Kidney (tissue), 13 donors: ENCODE measurements at regions not wholly inside any gene's neighbourhood (a gene's known extent, or its start where the extent isn't known, plus 50 kb on each side); places are given as distances from the start of the nearest gene placed in this dataset.

Experiments used
- DNase-seq, 5 donors: peaks; one replicate each; pipeline ENCODE4 v3.0.0-alpha.2; 2013 to 2020
- FAIRE-seq: peaks from 2 replicates; lab custom pipeline; 2012; peaks lifted over from hg19 to GRCh38; lab: Jason Lieb, UNC
- H3K27ac ChIP-seq, 2 donors: one replicate each; pipeline ENCODE4 v1.7.0; 2013; ENCODE audit warnings: low read depth in 2 of 2, low read length in 2 of 2, inconsistent platforms in 1 of 2
- H3K27me3 ChIP-seq: one replicate; pipeline ENCODE4 v1.7.1; 2013; ENCODE audit warnings: low read length, inconsistent platforms; ENCODE audit not compliant: control insufficient read depth, insufficient read depth
- H3K36me3 ChIP-seq, 3 donors: one replicate each; pipeline versions ENCODE4 v1.7.0 to v1.7.1; 2013; ENCODE audit warnings: low read length in 3 of 3, control low read depth in 1 of 3, inconsistent platforms in 1 of 3; ENCODE audit not compliant: insufficient read depth in 3 of 3, control insufficient read depth in 2 of 3
- H3K4me1 ChIP-seq, 3 donors: one replicate each; pipeline versions ENCODE4 v1.7.0 to v1.7.1; 2013; ENCODE audit warnings: low read length in 3 of 3, inconsistent platforms in 1 of 3, low read depth in 1 of 3; ENCODE audit not compliant: control insufficient read depth in 2 of 3, insufficient read depth in 2 of 3
- H3K4me3 ChIP-seq, 3 donors: one replicate each; pipeline versions ENCODE4 v1.7.0 to v1.8.1; 2013; ENCODE audit warnings: low read length in 3 of 3, control low read depth in 1 of 3, inconsistent platforms in 1 of 3
- H3K9ac ChIP-seq, 3 donors: one replicate each; pipeline versions ENCODE4 v1.7.0 to v1.7.1; 2013; ENCODE audit warnings: low read length in 3 of 3, control low read depth in 1 of 3, inconsistent platforms in 1 of 3
- H3K9me3 ChIP-seq, 3 donors: one replicate each; pipeline versions ENCODE4 v1.7.0 to v1.7.1; 2013; ENCODE audit warnings: low read length in 3 of 3, control low read depth in 1 of 3, inconsistent platforms in 1 of 3; ENCODE audit not compliant: control insufficient read depth in 2 of 3, insufficient read depth in 1 of 3
- intact Hi-C: fragments of 100-400 bp; cut with DNase I; formaldehyde crosslinking; loops from one replicate; pipeline ENCODE4 v1.11.1; 2022
- TF ChIP-seq, protein P1 (sequence below): IDR thresholded peaks from 3 replicates; pipeline ENCODE4 v1.5.1; 2012; ENCODE audit warnings: mild to moderate bottlenecking, moderate library complexity, borderline replicate concordance; ENCODE audit not compliant: insufficient read depth; ENCODE audit errors: extremely low read depth
- donor health status: control.
- donor health status: control.
- donor health status: control.
- donor health status: control.
- donor health status: control.
- donor health status: DM: yes; HTN: yes; CAD: no.
- donor health status: Normal renal cell carcinoma (clear cell type).

GRCh38 chr4:156193106-156193505, 239.4 kb upstream of the CTSO start:
- no peak overlapping the region for H3K27ac ChIP-seq
- peak in 4 of 5 donors; percentile 45 to 83 (median 70) for DNase-seq
- TF ChIP-seq, protein P1, sequence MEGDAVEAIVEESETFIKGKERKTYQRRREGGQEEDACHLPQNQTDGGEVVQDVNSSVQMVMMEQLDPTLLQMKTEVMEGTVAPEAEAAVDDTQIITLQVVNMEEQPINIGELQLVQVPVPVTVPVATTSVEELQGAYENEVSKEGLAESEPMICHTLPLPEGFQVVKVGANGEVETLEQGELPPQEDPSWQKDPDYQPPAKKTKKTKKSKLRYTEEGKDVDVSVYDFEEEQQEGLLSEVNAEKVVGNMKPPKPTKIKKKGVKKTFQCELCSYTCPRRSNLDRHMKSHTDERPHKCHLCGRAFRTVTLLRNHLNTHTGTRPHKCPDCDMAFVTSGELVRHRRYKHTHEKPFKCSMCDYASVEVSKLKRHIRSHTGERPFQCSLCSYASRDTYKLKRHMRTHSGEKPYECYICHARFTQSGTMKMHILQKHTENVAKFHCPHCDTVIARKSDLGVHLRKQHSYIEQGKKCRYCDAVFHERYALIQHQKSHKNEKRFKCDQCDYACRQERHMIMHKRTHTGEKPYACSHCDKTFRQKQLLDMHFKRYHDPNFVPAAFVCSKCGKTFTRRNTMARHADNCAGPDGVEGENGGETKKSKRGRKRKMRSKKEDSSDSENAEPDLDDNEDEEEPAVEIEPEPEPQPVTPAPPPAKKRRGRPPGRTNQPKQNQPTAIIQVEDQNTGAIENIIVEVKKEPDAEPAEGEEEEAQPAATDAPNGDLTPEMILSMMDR, result no peak
- H3K27me3 ChIP-seq, result no peaks in the 10 kb centered on the region
- no peak overlapping the region for H3K4me3 ChIP-seq
- H3K36me3 ChIP-seq, result no peaks in the 10 kb centered on the region
- no peaks in the 10 kb centered on the region for H3K9me3 ChIP-seq
- no peaks in the 10 kb centered on the region for H3K4me1 ChIP-seq
- no peak for FAIRE-seq
- no peak overlapping the region for H3K9ac ChIP-seq
- intact Hi-C loops, result no loop called here

DNA sequence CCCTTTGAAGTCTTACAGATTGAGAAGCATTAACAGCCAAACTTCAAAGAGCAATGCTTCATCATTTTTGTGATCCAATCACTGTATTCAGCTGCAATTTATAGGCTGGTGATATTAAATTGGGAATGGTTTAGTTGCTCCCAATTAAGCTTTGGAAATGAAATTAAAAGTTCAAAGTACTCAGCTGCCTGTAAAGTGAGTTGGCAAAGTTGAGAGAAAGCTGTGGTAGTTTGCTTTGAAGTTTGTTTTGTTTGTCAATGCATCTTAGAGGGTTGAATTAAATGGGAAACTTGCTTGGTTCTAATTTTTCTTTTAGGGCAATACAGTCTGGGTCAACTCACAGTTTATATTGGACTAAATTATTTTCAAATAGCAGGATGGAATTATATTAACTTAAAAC, 238.4 kb upstream of the CTSO start:
- Histone ChIP-seq H3K4me3 (no peak overlapping the region), H3K9me3 (no peaks in the 10 kb centered on the region), H3K27me3 (no peaks in the 10 kb centered on the region), H3K4me1 (no peaks in the 10 kb centered on the region), H3K9ac (no peak overlapping the region), H3K36me3 (no peaks in the 10 kb centered on the region), H3K27ac (no peak overlapping the region)
- intact Hi-C loops, result no loop called here
- FAIRE-seq (no peak), DNase-seq (no peak)
- TF ChIP-seq, protein P1, result no peak

DNA sequence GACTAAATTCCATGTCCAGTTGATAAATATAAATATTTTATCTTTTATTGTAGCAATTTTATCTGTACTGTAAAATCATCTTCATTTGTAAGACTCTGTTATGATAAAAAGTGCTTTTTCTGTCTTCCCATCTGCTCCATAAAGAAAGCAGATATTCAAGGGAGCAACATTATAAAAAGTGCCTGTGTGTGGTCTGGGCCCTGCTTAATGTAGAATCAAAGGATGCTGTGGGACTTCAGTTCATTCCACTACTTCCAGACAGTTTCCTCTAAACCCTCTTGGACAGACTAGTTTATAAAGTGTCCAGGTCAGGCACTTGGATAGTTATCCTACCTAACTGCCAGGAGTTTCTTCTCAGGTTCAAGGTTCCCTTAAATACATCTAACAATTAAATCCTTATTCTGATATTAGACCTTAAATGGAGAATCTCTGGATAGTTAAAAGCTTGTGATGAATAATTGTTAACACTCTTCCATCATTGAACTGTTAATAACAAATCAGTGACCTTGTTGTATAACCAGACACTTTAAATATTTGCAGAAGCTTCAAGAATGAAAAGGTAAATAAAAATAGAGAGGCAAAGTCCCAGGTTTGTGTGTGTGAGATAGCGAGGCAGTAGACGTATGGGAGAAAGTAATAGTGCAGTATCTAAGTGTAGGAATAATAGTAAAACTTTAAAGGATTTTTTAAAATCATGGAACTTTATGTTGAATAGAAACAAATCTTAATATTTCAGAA, 237.5 kb upstream of the CTSO start:
- FAIRE-seq (peak; percentile 3), DNase-seq (no peak)
- H3K4me3 ChIP-seq, result no peak overlapping the region
- TF ChIP-seq, protein P1, result no peak
- H3K27me3 ChIP-seq, result no peaks in the 10 kb centered on the region
- no peaks in the 10 kb centered on the region for H3K36me3 ChIP-seq
- H3K9me3 ChIP-seq, result no peaks in the 10 kb centered on the region
- intact Hi-C loops, result no loop called here
- no peak overlapping the region for H3K27ac ChIP-seq
- no peak overlapping the region for H3K9ac ChIP-seq
- H3K4me1 ChIP-seq, result no peaks in the 10 kb centered on the region
